Peyer's patch (tissue), 4 donors: ENCODE measurements at regions not wholly inside any gene's neighbourhood (a gene's known extent, or its start where the extent isn't known, plus 50 kb on each side); places are given as distances from the start of the nearest gene placed in this dataset.

Experiments
- DNase-seq, 3 donors: peaks; one replicate each; pipeline ENCODE4 v3.0.0-alpha.2; 2017 to 2019
- H3K27ac ChIP-seq, 4 donors: fragments of 200-600 bp; sonication (generic); one replicate each; pipeline ENCODE4 v1.5.1; 2016 to 2019
- H3K27me3 ChIP-seq, 2 donors: fragments of 200-600 bp; sonication (generic); one replicate each; pipeline ENCODE4 v1.5.1; 2019
- H3K36me3 ChIP-seq, 3 donors: fragments of 200-600 bp; sonication (generic); one replicate each; pipeline ENCODE4 v1.5.1; 2016 to 2019
- H3K4me1 ChIP-seq, 4 donors: fragments of 200-600 bp; sonication (generic); one replicate each; pipeline ENCODE4 v1.5.1; 2016 to 2019
- H3K4me3 ChIP-seq, 4 donors: fragments of 200-600 bp; sonication (generic); 1 replicate in 3 of 4; 2 replicates in 1 of 4; pipeline ENCODE4 v1.5.1; 2016 to 2019; ENCODE audit warnings: mild to moderate bottlenecking in 1 of 4
- H3K9me3 ChIP-seq, 4 donors: fragments of 200-600 bp; sonication (generic); one replicate each; pipeline ENCODE4 v1.5.1; 2016 to 2019; ENCODE audit warnings: mild to moderate bottlenecking in 1 of 4
- CTCF ChIP-seq, 6 experiments: fragments of 450-650 bp in 4 of 6; fragments of 200-600 bp in 2 of 6; sonication (generic) in 1 of 6; IDR thresholded peaks; one replicate each; pipeline ENCODE4 v1.5.1; 2017 to 2019; ENCODE audit warnings: antibody characterized with exemption in 6 of 6, mild to moderate bottlenecking in 3 of 6, moderate library complexity in 1 of 6
- POLR2A ChIP-seq, 2 donors: fragments of 450-650 bp; IDR thresholded peaks; one replicate each; pipeline ENCODE4 v1.5.1; 2017; ENCODE audit warnings: antibody characterized with exemption in 2 of 2, mild to moderate bottlenecking in 2 of 2, moderate library complexity in 2 of 2

- H3K27me3 ChIP-seq = no peaks in the 10 kb centered on the region
- TF ChIP-seq CTCF (IDR thresholded peaks at IDR 0.05) (no peak), POLR2A (IDR thresholded peaks at IDR 0.05) (no peak)
- peaks cover 0 to 11% (median 2%) of the 10 kb centered on the region in 4 donors for H3K4me1 ChIP-seq
- peaks cover 0 to 12% (median 0%) of the 10 kb centered on the region in 4 donors for H3K9me3 ChIP-seq
- no peak for DNase-seq
- H3K27ac ChIP-seq = peak overlapping the region in 3 of 4 donors; percentile 1 to 76 (median 67)
- H3K36me3 ChIP-seq = no peaks in the 10 kb centered on the region
- peak overlapping the region in 1 of 4 donors; percentile 18 for H3K4me3 ChIP-seq
These were observed 207.7 kb upstream of the BMPER start for GRCh38 chr7:33697616-33698015.

- TF ChIP-seq CTCF (IDR thresholded peaks at IDR 0.05) (no peak), POLR2A (IDR thresholded peaks at IDR 0.05) (peak in 1 of 2 donors; percentile 14)
- Histone ChIP-seq H3K27ac (peak overlapping the region in 3 of 4 donors; percentile 46 to 76 (median 67)), H3K9me3 (peaks cover 0 to 12% (median 0%) of the 10 kb centered on the region in 4 donors), H3K4me3 (peak overlapping the region in 1 of 4 donors; percentile 18), H3K36me3 (no peaks in the 10 kb centered on the region), H3K27me3 (no peaks in the 10 kb centered on the region), H3K4me1 (peaks cover 0 to 11% (median 2%) of the 10 kb centered on the region in 4 donors)
- peak in 1 of 3 donors; percentile 49 for DNase-seq
These were observed 207.3 kb upstream of the BMPER start for GRCh38 chr7:33698041-33698440.

- Histone ChIP-seq H3K27ac (peak overlapping the region in 3 of 4 donors; percentile 46 to 76 (median 67)), H3K9me3 (peaks cover 0 to 12% (median 0%) of the 10 kb centered on the region in 4 donors), H3K4me1 (peaks cover 0 to 11% (median 2%) of the 10 kb centered on the region in 4 donors), H3K27me3 (no peaks in the 10 kb centered on the region), H3K4me3 (peak overlapping the region in 2 of 4 donors; percentile 12 to 18), H3K36me3 (no peaks in the 10 kb centered on the region)
- DNase-seq = no peak
- TF ChIP-seq CTCF (IDR thresholded peaks at IDR 0.05) (no peak), POLR2A (IDR thresholded peaks at IDR 0.05) (no peak)
These were observed 206.6 kb upstream of the BMPER start for GRCh38 chr7:33698692-33699128.

- no peaks in the 10 kb centered on the region for H3K36me3 ChIP-seq
- H3K4me3 ChIP-seq = no peak overlapping the region
- TF ChIP-seq CTCF (IDR thresholded peaks at IDR 0.05) (no peak), POLR2A (IDR thresholded peaks at IDR 0.05) (no peak)
- H3K27me3 ChIP-seq = no peaks in the 10 kb centered on the region
- peaks cover 0 to 12% (median 0%) of the 10 kb centered on the region in 4 donors for H3K9me3 ChIP-seq
- H3K27ac ChIP-seq = peak overlapping the region in 3 of 4 donors; percentile 46 to 76 (median 67)
- peak in 1 of 3 donors; percentile 58 for DNase-seq
- peaks cover 0 to 11% (median 2%) of the 10 kb centered on the region in 4 donors for H3K4me1 ChIP-seq
These were observed 205.1 kb upstream of the BMPER start for GRCh38 chr7:33700001-33700899.

GRCh38 chr7:33701189-33701740, 204.1 kb upstream of the BMPER start:
- no peak overlapping the region for H3K27ac ChIP-seq
- H3K4me1 ChIP-seq = peaks cover 0 to 11% (median 2%) of the 10 kb centered on the region in 4 donors
- H3K4me3 ChIP-seq = no peak overlapping the region
- H3K9me3 ChIP-seq = peaks cover 0 to 12% (median 0%) of the 10 kb centered on the region in 4 donors
- no peak for DNase-seq
- TF ChIP-seq CTCF (IDR thresholded peaks at IDR 0.05) (no peak), POLR2A (IDR thresholded peaks at IDR 0.05) (no peak)
- H3K27me3 ChIP-seq = no peaks in the 10 kb centered on the region
- H3K36me3 ChIP-seq = no peaks in the 10 kb centered on the region
